ENCODE measurements at regions not wholly inside any gene's neighbourhood (a gene's known extent, or its start where the extent isn't known, plus 50 kb on each side); places are given as distances from the start of the nearest gene placed in this dataset.

- no peak for TF ChIP-seq CTCF (IDR thresholded peaks at IDR 0.05; ENCODE audit: insufficient read depth, low read depth, low read length)
- no peak for TF ChIP-seq EZH2 (IDR thresholded peaks at IDR 0.05; ENCODE audit: insufficient read depth, low read length)
These were observed 64.3 kb downstream of the IRX1 start for GRCh38 chr5:3659907-3660306.
